ENCODE measurements at regions not wholly inside any gene's neighbourhood (a gene's known extent, or its start where the extent isn't known, plus 50 kb on each side); places are given as distances from the start of the nearest gene placed in this dataset.
"Not testable (repeated sequence)": the region's sequence is repeated elsewhere in the genome, so short reads cannot be mapped to it uniquely, and the experiment has no call there.

GRCh38 chr3:118782755-118783202 is 251.9 kb downstream of the IGSF11 start:
- DNase-seq = no peak

GRCh38 chr3:118785415-118785814 is 249.2 kb downstream of the IGSF11 start:
- no peak for DNase-seq

GRCh38 chr3:118791246-118791645 is 243.4 kb downstream of the IGSF11 start:
- DNase-seq = no peak

- peak; percentile 2 for DNase-seq
These were observed 242.5 kb downstream of the IGSF11 start for GRCh38 chr3:118792191-118792590.

GRCh38 chr3:118793176-118793575 is 241.5 kb downstream of the IGSF11 start:
- no peak for DNase-seq

- DNase-seq = no peak
These were observed 235.3 kb downstream of the IGSF11 start for GRCh38 chr3:118799303-118799702.

GRCh38 chr3:118801899-118802298 is 232.7 kb downstream of the IGSF11 start:
- DNase-seq = peak; percentile 47

- DNase-seq = no peak
These were observed 232.1 kb downstream of the IGSF11 start for GRCh38 chr3:118802325-118803095.

- DNase-seq = no peak
These were observed 231.6 kb downstream of the IGSF11 start for GRCh38 chr3:118803096-118803476.

- no peak for DNase-seq
These were observed 229.6 kb downstream of the IGSF11 start for GRCh38 chr3:118805007-118805406.

GRCh38 chr3:118806423-118806822 is 228.2 kb downstream of the IGSF11 start:
- DNase-seq = no peak

- DNase-seq = not testable (repeated sequence)
These were observed 227.3 kb downstream of the IGSF11 start for GRCh38 chr3:118807349-118807748.

- no peak for DNase-seq
These were observed 225.9 kb downstream of the IGSF11 start for GRCh38 chr3:118808723-118809122.

GRCh38 chr3:118809696-118810498 is 224.7 kb downstream of the IGSF11 start:
- no peak for DNase-seq

- no peak for DNase-seq
These were observed 224.1 kb downstream of the IGSF11 start for GRCh38 chr3:118810499-118811035.

GRCh38 chr3:118811236-118811732 is 223.4 kb downstream of the IGSF11 start:
- DNase-seq = no peak

GRCh38 chr3:118813472-118813871 is 221.2 kb downstream of the IGSF11 start:
- no peak for DNase-seq

GRCh38 chr3:118817748-118818165 is 216.9 kb downstream of the IGSF11 start:
- peak; percentile 74 for DNase-seq

GRCh38 chr3:118818386-118818785 is 216.3 kb downstream of the IGSF11 start:
- no peak for DNase-seq

GRCh38 chr3:118823626-118824025 is 211.0 kb downstream of the IGSF11 start:
- no peak for DNase-seq

GRCh38 chr3:118827446-118827845 is 207.2 kb downstream of the IGSF11 start:
- no peak for DNase-seq

GRCh38 chr3:118828351-118828750 is 206.3 kb downstream of the IGSF11 start:
- no peak for DNase-seq

GRCh38 chr3:118833075-118833474 is 201.6 kb downstream of the IGSF11 start:
- no peak for DNase-seq

Measured in tongue (tissue), 1 donor.